ENCODE measurements at regions not wholly inside any gene's neighbourhood (a gene's known extent, or its start where the extent isn't known, plus 50 kb on each side); places are given as distances from the start of the nearest gene placed in this dataset.

GRCh38 chr4:142913461-142914030 lies 67.4 kb upstream of the INPP4B start:
- TF ChIP-seq CTCF (IDR thresholded peaks at IDR 0.05) (no peak), POLR2AphosphoS5 (IDR thresholded peaks at IDR 0.05) (no peak), POLR2A (IDR thresholded peaks at IDR 0.05) (no peak)

Data from stomach (tissue), 4 donors.